NCI-H446 (cell line): ENCODE measurements at regions not wholly inside any gene's neighbourhood (a gene's known extent, or its start where the extent isn't known, plus 50 kb on each side); places are given as distances from the start of the nearest gene placed in this dataset.
"Not testable (repeated sequence)": the region's sequence is repeated elsewhere in the genome, so short reads cannot be mapped to it uniquely, and the experiment has no call there.

Source experiments
- DNase-seq, 2 experiments: peaks; one replicate each; lab custom pipeline; 2025; lab: John Stamatoyannopoulos, UW

- no peak for DNase-seq
Measured at GRCh38 chr2:129467941-129468340, 511.5 kb upstream of the RAB6C start.

- no peak for DNase-seq
Measured at GRCh38 chr2:129468879-129469278, 510.6 kb upstream of the RAB6C start.

- DNase-seq, result no peak
Measured at GRCh38 chr2:129469389-129469788, 510.1 kb upstream of the RAB6C start.

GRCh38 chr2:129469871-129470270, 509.6 kb upstream of the RAB6C start:
- DNase-seq, result no peak

GRCh38 chr2:129478902-129479517, 500.5 kb upstream of the RAB6C start:
- DNase-seq, result no peak

- no peak for DNase-seq
Measured at GRCh38 chr2:129479892-129480291, 499.6 kb upstream of the RAB6C start.

GRCh38 chr2:129480790-129481189, 498.7 kb upstream of the RAB6C start:
- no peak for DNase-seq

GRCh38 chr2:129481306-129482219, 497.9 kb upstream of the RAB6C start:
- DNase-seq, result no peak

- DNase-seq, result no peak
Measured at GRCh38 chr2:129482626-129483025, 496.8 kb upstream of the RAB6C start.

- DNase-seq, result no peak
Measured at GRCh38 chr2:129483366-129483765, 496.1 kb upstream of the RAB6C start.

GRCh38 chr2:129484999-129485897, 494.2 kb upstream of the RAB6C start:
- DNase-seq, result no peak

GRCh38 chr2:129488376-129488775, 491.1 kb upstream of the RAB6C start:
- no peak for DNase-seq

GRCh38 chr2:129490641-129491040, 488.8 kb upstream of the RAB6C start:
- no peak for DNase-seq

- no peak for DNase-seq
Measured at GRCh38 chr2:129491308-129491707, 488.2 kb upstream of the RAB6C start.

- DNase-seq, result no peak
Measured at GRCh38 chr2:129492548-129492947, 486.9 kb upstream of the RAB6C start.

- no peak for DNase-seq
Measured at GRCh38 chr2:129499747-129500146, 479.7 kb upstream of the RAB6C start.

- no peak for DNase-seq
Measured at GRCh38 chr2:129502781-129503180, 476.7 kb upstream of the RAB6C start.

GRCh38 chr2:129504646-129505045, 474.8 kb upstream of the RAB6C start:
- DNase-seq, result no peak

- DNase-seq, result no peak
Measured at GRCh38 chr2:129518937-129519336, 460.5 kb upstream of the RAB6C start.

GRCh38 chr2:129532158-129532557, 447.3 kb upstream of the RAB6C start:
- not testable (repeated sequence) for DNase-seq

- DNase-seq, result no peak
Measured at GRCh38 chr2:129548880-129549279, 430.6 kb upstream of the RAB6C start.

GRCh38 chr2:129550536-129550935, 428.9 kb upstream of the RAB6C start:
- no peak for DNase-seq
